K562 (cell line): ENCODE measurements at regions not wholly inside any gene's neighbourhood (a gene's known extent, or its start where the extent isn't known, plus 50 kb on each side); places are given as distances from the start of the nearest gene placed in this dataset.

ENCODE experiments used
- ARNT ChIP-seq, 2 experiments: fragments of 450-650 bp; IDR thresholded peaks; 2 replicates each; pipeline ENCODE4 v1.6.1; 2016; ENCODE audit warnings: mild to moderate bottlenecking in 1 of 2
- BDP1 ChIP-seq: IDR thresholded peaks from 3 replicates; pipeline ENCODE4 v1.6.1; 2011; ENCODE audit not compliant: insufficient read length, insufficient read depth
- BRD4 ChIP-seq: fragments of 200-600 bp; sonication (generic); IDR thresholded peaks from 2 replicates; pipeline ENCODE4 v1.6.1; 2017; ENCODE audit warnings: inconsistent platforms
- E2F3 ChIP-seq: fragments of 250-450 bp; sonication (Bioruptor Pico); IDR thresholded peaks from 2 replicates; pipeline ENCODE4 v1.4.0; 2020; ENCODE audit warnings: mild to moderate bottlenecking
- ETV6 ChIP-seq, 3 experiments: fragments of 150-350 bp in 1 of 3; sonication (generic) in 1 of 3; formaldehyde crosslinking in 1 of 3; IDR thresholded peaks; 2 replicates each; pipeline versions ENCODE4 v1.6.1 to v1.8.0; 2014 to 2022; ENCODE audit warnings: borderline replicate concordance in 2 of 3, low read depth in 2 of 3, antibody characterized with exemption in 1 of 3, low read length in 1 of 3, mild to moderate bottlenecking in 1 of 3, missing genetic modification reagents in 1 of 3
- HMG20A ChIP-seq: fragments of 450-650 bp; formaldehyde crosslinking; conservative IDR thresholded peaks from 2 replicates; pipeline ENCODE4 v1.4.0; 2020; ENCODE audit warnings: mild to moderate bottlenecking, mixed read lengths
- HNRNPLL ChIP-seq: fragments of 200-400 bp; formaldehyde crosslinking; IDR thresholded peaks from 2 replicates; pipeline ENCODE4 v1.6.1; 2017; ENCODE audit warnings: low read length, low read depth, mild to moderate bottlenecking; ENCODE audit not compliant: poor library complexity, severe bottlenecking
- LCOR ChIP-seq: sonication (generic); formaldehyde crosslinking; IDR thresholded peaks from 2 replicates; pipeline ENCODE4 v1.8.0; 2022; ENCODE audit warnings: mild to moderate bottlenecking, missing genetic modification reagents
- MECOM ChIP-seq: fragments of 250-450 bp; sonication (Bioruptor Pico); IDR thresholded peaks from 2 replicates; pipeline ENCODE4 v1.8.0; 2022; ENCODE audit warnings: inconsistent platforms
- NR1H2 ChIP-seq: sonication (generic); formaldehyde crosslinking; IDR thresholded peaks from 2 replicates; pipeline ENCODE4 v1.4.0; 2020; ENCODE audit warnings: mild to moderate bottlenecking, missing genetic modification reagents
- PCBP1 ChIP-seq: fragments of 200-400 bp; formaldehyde crosslinking; IDR thresholded peaks from 2 replicates; pipeline ENCODE4 v1.6.1; 2018; ENCODE audit warnings: mild to moderate bottlenecking, low read depth, low read length; ENCODE audit not compliant: poor library complexity, severe bottlenecking
- PHF20 ChIP-seq: fragments of 450-650 bp; IDR thresholded peaks from 2 replicates; pipeline ENCODE4 v1.6.1; 2018; ENCODE audit not compliant: partially characterized antibody
- RNF2 ChIP-seq: sonication (generic); IDR thresholded peaks from 2 replicates; pipeline ENCODE4 v1.6.1; 2016
- SREBF2 ChIP-seq: sonication (generic); formaldehyde crosslinking; IDR thresholded peaks from 2 replicates; pipeline ENCODE4 v1.4.0; 2020; ENCODE audit warnings: mild to moderate bottlenecking, missing genetic modification reagents
- SRSF9 ChIP-seq: fragments of 200-400 bp; formaldehyde crosslinking; IDR thresholded peaks from 2 replicates; pipeline ENCODE4 v1.6.1; 2017; ENCODE audit warnings: low read depth, low read length, borderline replicate concordance
- ZBED1 ChIP-seq: IDR thresholded peaks from 2 replicates; pipeline ENCODE4 v1.6.1; 2014
- ZFP1 ChIP-seq: fragments of 450-650 bp; formaldehyde crosslinking; IDR thresholded peaks from 2 replicates; pipeline ENCODE4 v1.4.0; 2020; ENCODE audit warnings: mild to moderate bottlenecking, mixed read lengths
- ZNF224 ChIP-seq: sonication (generic); formaldehyde crosslinking; IDR thresholded peaks from 2 replicates; pipeline ENCODE4 v1.8.0; 2022; ENCODE audit warnings: mild to moderate bottlenecking, missing genetic modification reagents
- ZNF445 ChIP-seq: fragments of 250-450 bp; sonication (Bioruptor Pico); IDR thresholded peaks from 2 replicates; pipeline ENCODE4 v1.4.0; 2020; ENCODE audit warnings: low read depth, mild to moderate bottlenecking, moderate library complexity
- ZNF644 ChIP-seq: fragments of 200-800 bp; sonication (Bioruptor generic); IDR thresholded peaks from 2 replicates; pipeline ENCODE4 v1.6.1; 2016; ENCODE audit warnings: low read depth, missing genetic modification characterization, missing compliant biosample characterization
- ZNF76 ChIP-seq: fragments of 250-450 bp; sonication (Bioruptor Pico); IDR thresholded peaks from 2 replicates; pipeline ENCODE4 v1.4.0; 2020; ENCODE audit warnings: mild to moderate bottlenecking, moderate library complexity, borderline replicate concordance
- ZNF778 ChIP-seq: fragments of 450-650 bp; formaldehyde crosslinking; IDR thresholded peaks from 2 replicates; pipeline ENCODE4 v1.4.0; 2020; ENCODE audit warnings: mild to moderate bottlenecking, moderate library complexity
- ZNF780A ChIP-seq: fragments of 250-450 bp; sonication (Bioruptor Pico); IDR thresholded peaks from 2 replicates; pipeline ENCODE4 v1.5.0; 2021; ENCODE audit warnings: mild to moderate bottlenecking
- TF ChIP-seq, protein P1 (sequence below): fragments of 450-650 bp; formaldehyde crosslinking; IDR thresholded peaks from 2 replicates; pipeline ENCODE4 v1.4.0; 2022; ENCODE audit warnings: mild to moderate bottlenecking, moderate library complexity
- TF ChIP-seq, protein P2 (sequence below): IDR thresholded peaks from 2 replicates; pipeline ENCODE4 v1.6.1; 2011; ENCODE audit warnings: borderline replicate concordance, low read depth, mild to moderate bottlenecking, moderate library complexity, low read length; ENCODE audit not compliant: insufficient read depth, poor library complexity, severe bottlenecking
- TF ChIP-seq, protein P3 (sequence below): fragments of 450-650 bp; formaldehyde crosslinking; IDR thresholded peaks from 2 replicates; pipeline ENCODE4 v1.4.0; 2020; ENCODE audit warnings: mild to moderate bottlenecking, moderate library complexity

DNA sequence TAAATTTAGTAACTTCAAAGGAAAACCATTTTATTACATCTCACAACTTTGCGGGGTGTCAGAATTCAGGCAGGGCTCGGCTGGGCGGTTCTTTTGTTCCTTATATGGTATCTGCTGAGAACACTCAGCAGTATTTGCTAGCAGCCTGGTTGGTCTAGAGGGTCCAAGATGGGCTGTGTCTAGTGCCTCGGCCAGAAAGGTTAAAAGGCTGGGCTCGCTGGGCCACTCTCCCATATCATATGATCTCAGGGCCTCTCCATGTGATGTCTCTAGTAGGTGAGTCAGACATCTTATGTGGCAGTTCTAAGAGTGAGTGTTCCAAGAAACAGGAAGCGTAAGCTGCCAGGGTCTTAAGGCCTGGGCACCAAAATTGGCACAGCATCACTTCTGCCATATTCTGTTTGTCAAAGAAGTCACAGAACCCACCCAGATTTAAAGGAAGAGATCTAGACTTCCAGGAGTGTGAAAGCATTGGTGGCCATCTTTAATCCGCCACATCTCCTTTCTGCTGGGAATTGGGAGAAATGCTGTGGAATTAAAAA, 100.9 kb upstream of the ATP6AP2 start (continued):
- TF ChIP-seq PCBP1 (no peak), ZFP1 (CRISPR knock-in tag) (no peak), MECOM (CRISPR knock-in tag) (no peak), SRSF9 (no peak), ZNF778 (CRISPR knock-in tag) (no peak), HMG20A (CRISPR knock-in tag) (no peak), PHF20 (no peak), ZNF780A (CRISPR knock-in tag) (no peak), BDP1 (no peak), RNF2 (no peak), BRD4 (no peak), ARNT (IDR thresholded peaks at IDR 0.05) (no peak), SREBF2 (CRISPR knock-in tag) (no peak), ZNF224 (no peak), ZNF644 (tag) (0 out of 2 replicates have a peak, but pooled peaks have one; percentile 49), E2F3 (no peak), ZBED1 (no peak), ZNF76 (no peak), NR1H2 (CRISPR knock-in tag) (no peak), ETV6 (IDR thresholded peaks at IDR 0.05; ENCODE audit: borderline replicate concordance in 1 of 2, low read depth in 2 of 2, low read length in 1 of 2) (no peak), ETV6 (CRISPR knock-in tag; IDR thresholded peaks at IDR 0.05; ENCODE audit: borderline replicate concordance) (no peak), ZNF445 (CRISPR knock-in tag) (no peak), LCOR (CRISPR knock-in tag) (no peak), HNRNPLL (no peak)
- TF ChIP-seq, protein P1, sequence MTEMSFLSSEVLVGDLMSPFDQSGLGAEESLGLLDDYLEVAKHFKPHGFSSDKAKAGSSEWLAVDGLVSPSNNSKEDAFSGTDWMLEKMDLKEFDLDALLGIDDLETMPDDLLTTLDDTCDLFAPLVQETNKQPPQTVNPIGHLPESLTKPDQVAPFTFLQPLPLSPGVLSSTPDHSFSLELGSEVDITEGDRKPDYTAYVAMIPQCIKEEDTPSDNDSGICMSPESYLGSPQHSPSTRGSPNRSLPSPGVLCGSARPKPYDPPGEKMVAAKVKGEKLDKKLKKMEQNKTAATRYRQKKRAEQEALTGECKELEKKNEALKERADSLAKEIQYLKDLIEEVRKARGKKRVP (CRISPR knock-in tag) = no peak
- TF ChIP-seq, protein P2, sequence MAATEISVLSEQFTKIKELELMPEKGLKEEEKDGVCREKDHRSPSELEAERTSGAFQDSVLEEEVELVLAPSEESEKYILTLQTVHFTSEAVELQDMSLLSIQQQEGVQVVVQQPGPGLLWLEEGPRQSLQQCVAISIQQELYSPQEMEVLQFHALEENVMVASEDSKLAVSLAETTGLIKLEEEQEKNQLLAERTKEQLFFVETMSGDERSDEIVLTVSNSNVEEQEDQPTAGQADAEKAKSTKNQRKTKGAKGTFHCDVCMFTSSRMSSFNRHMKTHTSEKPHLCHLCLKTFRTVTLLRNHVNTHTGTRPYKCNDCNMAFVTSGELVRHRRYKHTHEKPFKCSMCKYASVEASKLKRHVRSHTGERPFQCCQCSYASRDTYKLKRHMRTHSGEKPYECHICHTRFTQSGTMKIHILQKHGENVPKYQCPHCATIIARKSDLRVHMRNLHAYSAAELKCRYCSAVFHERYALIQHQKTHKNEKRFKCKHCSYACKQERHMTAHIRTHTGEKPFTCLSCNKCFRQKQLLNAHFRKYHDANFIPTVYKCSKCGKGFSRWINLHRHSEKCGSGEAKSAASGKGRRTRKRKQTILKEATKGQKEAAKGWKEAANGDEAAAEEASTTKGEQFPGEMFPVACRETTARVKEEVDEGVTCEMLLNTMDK = no peak
- TF ChIP-seq, protein P3, sequence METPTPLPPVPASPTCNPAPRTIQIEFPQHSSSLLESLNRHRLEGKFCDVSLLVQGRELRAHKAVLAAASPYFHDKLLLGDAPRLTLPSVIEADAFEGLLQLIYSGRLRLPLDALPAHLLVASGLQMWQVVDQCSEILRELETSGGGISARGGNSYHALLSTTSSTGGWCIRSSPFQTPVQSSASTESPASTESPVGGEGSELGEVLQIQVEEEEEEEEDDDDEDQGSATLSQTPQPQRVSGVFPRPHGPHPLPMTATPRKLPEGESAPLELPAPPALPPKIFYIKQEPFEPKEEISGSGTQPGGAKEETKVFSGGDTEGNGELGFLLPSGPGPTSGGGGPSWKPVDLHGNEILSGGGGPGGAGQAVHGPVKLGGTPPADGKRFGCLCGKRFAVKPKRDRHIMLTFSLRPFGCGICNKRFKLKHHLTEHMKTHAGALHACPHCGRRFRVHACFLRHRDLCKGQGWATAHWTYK (CRISPR knock-in tag) = no peak
